ENCODE measurements at regions not wholly inside any gene's neighbourhood (a gene's known extent, or its start where the extent isn't known, plus 50 kb on each side); places are given as distances from the start of the nearest gene placed in this dataset.

DNA sequence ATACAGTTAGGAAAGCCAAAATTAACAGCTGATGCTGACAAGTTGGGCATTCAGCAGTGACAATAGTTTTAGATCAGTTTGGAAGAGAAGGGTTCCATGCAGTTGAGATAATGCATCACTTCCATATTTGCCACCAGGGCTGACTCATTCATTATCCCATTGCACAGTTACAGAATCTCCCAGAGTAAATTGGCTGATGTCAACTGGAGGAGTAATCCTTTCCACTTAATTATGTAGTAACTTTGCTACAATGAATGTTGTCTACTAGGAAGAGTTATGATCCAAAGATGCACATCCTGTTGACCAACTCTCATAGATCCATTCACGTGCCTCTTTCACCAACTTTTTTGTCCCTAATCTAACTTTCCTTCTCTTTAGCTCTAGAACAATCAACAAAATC is 123.3 kb upstream of the LUZP2 start:
- TF ChIP-seq CTCF (IDR thresholded peaks at IDR 0.05; ENCODE audit: borderline replicate concordance): no peak
- no peaks in the 10 kb centered on the region for H3K27me3 ChIP-seq (ENCODE audit: low read depth)
- no peak overlapping the region for H3K4me3 ChIP-seq
- no peaks in the 10 kb centered on the region for H3K36me3 ChIP-seq
- intact Hi-C loops (cut with micrococcal nuclease): no loop called here
- H3K9me3 ChIP-seq (replicated peaks): no peaks in the 10 kb centered on the region
- no peak overlapping the region for H3K27ac ChIP-seq (replicated peaks)
- H3K4me1 ChIP-seq: no peaks in the 10 kb centered on the region
- no peak for DNase-seq

- Histone ChIP-seq H3K27ac (replicated peaks) (no peak overlapping the region), H3K9me3 (replicated peaks) (no peaks in the 10 kb centered on the region), H3K27me3 (ENCODE audit: low read depth) (no peaks in the 10 kb centered on the region), H3K4me3 (no peak overlapping the region), H3K36me3 (no peaks in the 10 kb centered on the region), H3K4me1 (no peaks in the 10 kb centered on the region)
- no peak for TF ChIP-seq CTCF (IDR thresholded peaks at IDR 0.05; ENCODE audit: borderline replicate concordance)
- intact Hi-C loops (cut with micrococcal nuclease): no loop called here
- DNase-seq: no peak
Observed at GRCh38 chr11:24375351-24375750, 121.5 kb upstream of the LUZP2 start.

DNA sequence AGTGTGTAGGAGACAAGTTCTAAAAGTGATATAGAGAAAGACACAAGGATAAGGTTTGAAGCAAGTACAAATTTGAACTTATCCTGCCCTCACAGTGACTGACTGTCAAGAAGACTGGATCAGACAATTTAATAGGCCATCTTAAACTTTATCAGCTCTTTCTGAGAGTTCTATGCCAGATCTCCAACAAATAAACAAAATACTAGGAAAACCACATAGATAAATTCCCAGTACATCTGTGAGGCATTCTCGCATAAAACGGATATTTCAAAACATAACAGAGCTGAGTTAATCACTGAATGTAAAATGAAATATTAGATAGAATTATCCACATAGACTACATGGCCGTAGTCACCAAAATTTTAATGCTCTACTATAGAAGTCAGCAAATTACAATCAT is 120.9 kb upstream of the LUZP2 start:
- H3K9me3 ChIP-seq (replicated peaks): no peaks in the 10 kb centered on the region
- no peak overlapping the region for H3K27ac ChIP-seq (replicated peaks)
- no peak for DNase-seq
- intact Hi-C loops (cut with micrococcal nuclease): no loop called here
- H3K36me3 ChIP-seq: no peaks in the 10 kb centered on the region
- no peaks in the 10 kb centered on the region for H3K27me3 ChIP-seq (ENCODE audit: low read depth)
- no peak overlapping the region for H3K4me3 ChIP-seq
- no peak for TF ChIP-seq CTCF (IDR thresholded peaks at IDR 0.05; ENCODE audit: borderline replicate concordance)
- no peaks in the 10 kb centered on the region for H3K4me1 ChIP-seq

DNA sequence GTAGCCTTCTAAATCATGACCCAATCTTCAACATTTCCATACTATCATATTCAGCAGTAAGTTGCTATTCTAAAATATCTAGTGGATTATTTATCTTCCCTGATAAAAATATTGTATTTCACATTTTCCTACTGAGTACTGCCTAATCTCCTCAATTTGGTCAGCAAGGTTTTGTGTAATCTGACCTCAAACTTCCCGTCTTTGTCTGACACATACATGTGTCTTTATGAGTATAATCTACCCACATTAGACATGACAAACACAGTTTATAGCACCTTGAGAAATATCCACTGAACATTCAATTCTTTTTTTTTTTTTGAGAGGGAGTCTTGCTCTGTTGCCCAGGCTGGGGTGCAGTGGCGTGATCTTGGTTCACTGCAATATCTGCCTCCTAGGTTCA is 113.7 kb upstream of the LUZP2 start:
- H3K27me3 ChIP-seq (ENCODE audit: low read depth): no peaks in the 10 kb centered on the region
- H3K4me1 ChIP-seq: no peaks in the 10 kb centered on the region
- no peaks in the 10 kb centered on the region for H3K9me3 ChIP-seq (replicated peaks)
- no peak for DNase-seq
- H3K27ac ChIP-seq (replicated peaks): no peak overlapping the region
- intact Hi-C loops (cut with micrococcal nuclease): no loop called here
- TF ChIP-seq CTCF (IDR thresholded peaks at IDR 0.05; ENCODE audit: borderline replicate concordance): no peak
- no peak overlapping the region for H3K4me3 ChIP-seq
- no peaks in the 10 kb centered on the region for H3K36me3 ChIP-seq

DNA sequence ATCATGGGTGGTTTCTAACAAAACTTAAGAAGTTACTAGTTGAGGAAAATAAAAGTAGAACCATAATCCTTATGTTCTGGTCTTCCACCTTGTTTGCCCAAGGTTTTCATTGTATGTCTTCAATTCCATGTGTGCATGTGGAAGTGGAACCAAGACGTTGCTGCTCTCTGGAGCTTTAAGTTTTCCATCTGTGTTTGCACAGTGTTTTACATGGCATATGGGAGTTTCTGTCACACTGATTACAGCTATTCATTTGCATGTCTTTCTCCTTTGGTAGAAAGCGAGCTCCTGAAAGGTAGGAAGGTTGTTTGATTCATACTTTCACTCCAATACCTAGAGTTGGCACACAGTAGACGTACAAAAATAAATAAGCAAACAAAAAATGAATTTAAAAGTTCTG is 112.6 kb upstream of the LUZP2 start:
- DNase-seq: no peak
- TF ChIP-seq CTCF (IDR thresholded peaks at IDR 0.05; ENCODE audit: borderline replicate concordance): no peak
- intact Hi-C loops (cut with micrococcal nuclease): no loop called here
- Histone ChIP-seq H3K9me3 (replicated peaks) (no peaks in the 10 kb centered on the region), H3K4me1 (no peaks in the 10 kb centered on the region), H3K27ac (replicated peaks) (no peak overlapping the region), H3K27me3 (ENCODE audit: low read depth) (no peaks in the 10 kb centered on the region), H3K4me3 (no peak overlapping the region), H3K36me3 (no peaks in the 10 kb centered on the region)
